ENCODE measurements at regions not wholly inside any gene's neighbourhood (a gene's known extent, or its start where the extent isn't known, plus 50 kb on each side); places are given as distances from the start of the nearest gene placed in this dataset.

- TF ChIP-seq POLR2AphosphoS5 (IDR thresholded peaks at IDR 0.05) (no peak), CTCF (IDR thresholded peaks at IDR 0.05; ENCODE audit: poor library complexity, severe bottlenecking) (no peak)
Measured at GRCh38 chr4:11604821-11605220, 176.1 kb upstream of the HS3ST1 start.
